ENCODE measurements at regions not wholly inside any gene's neighbourhood (a gene's known extent, or its start where the extent isn't known, plus 50 kb on each side); places are given as distances from the start of the nearest gene placed in this dataset.

- TF ChIP-seq CTCF (IDR thresholded peaks at IDR 0.05; ENCODE audit: borderline replicate concordance, extremely low read depth, low read length, poor library complexity, severe bottlenecking): no peak
- TF ChIP-seq EZH2 (IDR thresholded peaks at IDR 0.05; ENCODE audit: borderline replicate concordance, low read depth, low read length, severe bottlenecking): no peak
Measured at GRCh38 chr7:22601812-22602565, 102.0 kb upstream of the STEAP1B start.

Measured in DND-41 (cell line).